ENCODE measurements at regions not wholly inside any gene's neighbourhood (a gene's known extent, or its start where the extent isn't known, plus 50 kb on each side); places are given as distances from the start of the nearest gene placed in this dataset.

DNA sequence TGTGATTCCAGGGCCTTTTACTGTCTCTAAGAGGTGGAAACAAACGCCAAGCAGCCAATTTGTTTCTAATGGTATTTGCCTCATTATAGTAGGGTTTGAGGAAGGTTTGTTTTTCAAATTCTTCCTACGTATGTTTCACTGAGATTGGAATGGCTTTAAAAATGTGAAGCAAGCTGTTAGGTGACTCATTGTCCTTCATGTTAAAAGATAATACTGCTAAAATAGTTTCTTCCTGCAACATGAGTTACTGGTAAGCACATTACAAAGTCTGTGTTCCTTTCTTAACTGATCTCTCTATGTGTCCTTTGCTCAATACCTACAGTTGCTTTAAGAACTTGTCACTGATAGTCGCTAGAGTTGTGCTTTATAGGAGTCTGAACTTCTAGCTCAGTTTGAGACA lies 1183.9 kb downstream of the RPA4 start:
- H3K4me3 ChIP-seq (replicated peaks in 1 of 4; ENCODE audit: control extremely low read depth in 1 of 4, insufficient read depth in 1 of 4, low read depth in 3 of 4, low read length in 4 of 4), result no peak overlapping the region
- no peak overlapping the region for H3K4me2 ChIP-seq (ENCODE audit: extremely low read depth, insufficient read depth, low read length)
- no peak overlapping the region for H2AFZ ChIP-seq (ENCODE audit: low read length)
- TF ChIP-seq EZH2 (IDR thresholded peaks at IDR 0.05; ENCODE audit: low read length, missing control alignments) (no peak), CTCF (conservative IDR thresholded peaks at IDR 0.05 in 1 of 2, IDR thresholded peaks at IDR 0.05 in 1 of 2; ENCODE audit: low read depth in 1 of 2, low read length in 2 of 2) (no peak)
- H3K27me3 ChIP-seq (ENCODE audit: control insufficient read depth, insufficient read depth, low read length), result no peaks in the 10 kb centered on the region
- no peaks in the 10 kb centered on the region for H3K36me3 ChIP-seq (ENCODE audit: control insufficient read depth, insufficient read depth, low read length)
- no peak overlapping the region for H3K27ac ChIP-seq (ENCODE audit: insufficient read depth, low read length)
- no peaks in the 10 kb centered on the region for H4K20me1 ChIP-seq (ENCODE audit: control insufficient read depth, extremely low read depth, insufficient read depth, low read length)
- no peaks in the 10 kb centered on the region for H3K79me2 ChIP-seq (ENCODE audit: control insufficient read depth, insufficient read depth, low read length)
- H3K9ac ChIP-seq (ENCODE audit: insufficient read depth, low read length), result no peak overlapping the region
- peak; percentile 11 to 40 for DNase-seq (ENCODE audit: low read depth in 2 of 2)
- no peaks in the 10 kb centered on the region for H3K4me1 ChIP-seq (ENCODE audit: control insufficient read depth, extremely low read depth, insufficient read depth, low read length)
- H3K9me3 ChIP-seq (ENCODE audit: control insufficient read depth, insufficient read depth, low read depth, low read length), result no peaks in the 10 kb centered on the region

DNA sequence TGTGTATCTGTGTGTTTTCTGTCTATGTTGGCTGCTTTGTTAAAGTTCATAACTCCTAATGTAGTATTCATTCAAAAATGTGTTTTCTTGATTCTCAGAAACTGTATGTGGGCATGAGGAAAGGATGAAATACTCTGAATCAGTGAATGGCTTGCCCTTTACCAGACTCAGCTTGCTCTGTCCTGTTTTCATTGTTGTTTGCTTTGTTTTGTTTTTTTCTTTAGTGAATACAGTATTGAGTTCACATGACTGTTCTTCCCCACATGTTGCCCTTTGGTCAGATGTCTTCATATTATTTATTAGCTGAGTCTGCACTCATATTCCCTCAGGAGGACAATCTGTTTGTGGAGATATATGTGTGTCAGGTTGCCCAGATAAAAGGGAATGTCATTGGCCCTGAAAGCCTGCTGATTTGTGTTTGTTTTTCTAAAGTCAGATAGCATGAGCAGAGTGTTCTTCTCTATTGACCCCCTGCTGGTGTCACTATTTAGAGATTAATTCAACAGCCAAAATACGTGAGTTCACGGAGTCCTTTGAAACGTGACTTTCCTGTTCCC lies 1184.4 kb downstream of the RPA4 start:
- Histone ChIP-seq H3K4me2 (ENCODE audit: extremely low read depth, insufficient read depth, low read length) (no peak overlapping the region), H3K9me3 (ENCODE audit: control insufficient read depth, insufficient read depth, low read depth, low read length) (no peaks in the 10 kb centered on the region), H3K27ac (ENCODE audit: insufficient read depth, low read length) (no peak overlapping the region), H3K79me2 (ENCODE audit: control insufficient read depth, insufficient read depth, low read length) (no peaks in the 10 kb centered on the region), H3K27me3 (ENCODE audit: control insufficient read depth, insufficient read depth, low read length) (no peaks in the 10 kb centered on the region), H3K36me3 (ENCODE audit: control insufficient read depth, insufficient read depth, low read length) (no peaks in the 10 kb centered on the region), H3K4me3 (replicated peaks in 1 of 4; ENCODE audit: control extremely low read depth in 1 of 4, insufficient read depth in 1 of 4, low read depth in 3 of 4, low read length in 4 of 4) (no peak overlapping the region), H3K4me1 (ENCODE audit: control insufficient read depth, extremely low read depth, insufficient read depth, low read length) (no peaks in the 10 kb centered on the region), H4K20me1 (ENCODE audit: control insufficient read depth, extremely low read depth, insufficient read depth, low read length) (no peaks in the 10 kb centered on the region), H3K9ac (ENCODE audit: insufficient read depth, low read length) (no peak overlapping the region), H2AFZ (ENCODE audit: low read length) (no peak overlapping the region)
- no peak for TF ChIP-seq EZH2 (IDR thresholded peaks at IDR 0.05; ENCODE audit: low read length, missing control alignments)
- no peak for TF ChIP-seq CTCF (conservative IDR thresholded peaks at IDR 0.05 in 1 of 2, IDR thresholded peaks at IDR 0.05 in 1 of 2; ENCODE audit: low read depth in 1 of 2, low read length in 2 of 2)
- peak in 1 of 2 donors; percentile 0 for DNase-seq (ENCODE audit: low read depth in 2 of 2)

GRCh38 chrX:98071331-98071730 lies 1187.6 kb downstream of the RPA4 start:
- Histone ChIP-seq H3K4me1 (ENCODE audit: control insufficient read depth, extremely low read depth, insufficient read depth, low read length) (no peaks in the 10 kb centered on the region), H3K4me3 (replicated peaks in 1 of 4; ENCODE audit: control extremely low read depth in 1 of 4, insufficient read depth in 1 of 4, low read depth in 3 of 4, low read length in 4 of 4) (no peak overlapping the region), H3K27me3 (ENCODE audit: control insufficient read depth, insufficient read depth, low read length) (no peaks in the 10 kb centered on the region), H3K27ac (ENCODE audit: insufficient read depth, low read length) (no peak overlapping the region), H2AFZ (ENCODE audit: low read length) (no peak overlapping the region), H3K79me2 (ENCODE audit: control insufficient read depth, insufficient read depth, low read length) (no peaks in the 10 kb centered on the region), H3K4me2 (ENCODE audit: extremely low read depth, insufficient read depth, low read length) (no peak overlapping the region), H3K36me3 (ENCODE audit: control insufficient read depth, insufficient read depth, low read length) (no peaks in the 10 kb centered on the region), H3K9ac (ENCODE audit: insufficient read depth, low read length) (no peak overlapping the region), H4K20me1 (ENCODE audit: control insufficient read depth, extremely low read depth, insufficient read depth, low read length) (no peaks in the 10 kb centered on the region), H3K9me3 (ENCODE audit: control insufficient read depth, insufficient read depth, low read depth, low read length) (no peaks in the 10 kb centered on the region)
- TF ChIP-seq EZH2 (IDR thresholded peaks at IDR 0.05; ENCODE audit: low read length, missing control alignments) (no peak), CTCF (conservative IDR thresholded peaks at IDR 0.05 in 1 of 2, IDR thresholded peaks at IDR 0.05 in 1 of 2; ENCODE audit: low read depth in 1 of 2, low read length in 2 of 2) (no peak)
- DNase-seq (ENCODE audit: low read depth in 2 of 2), result no peak
